8988T (cell line): ENCODE measurements at regions not wholly inside any gene's neighbourhood (a gene's known extent, or its start where the extent isn't known, plus 50 kb on each side); places are given as distances from the start of the nearest gene placed in this dataset.
"Not testable (repeated sequence)": the region's sequence is repeated elsewhere in the genome, so short reads cannot be mapped to it uniquely, and the experiment has no call there.

ENCODE experiments used
- DNase-seq: peaks from one replicate; pipeline ENCODE4 v3.0.0; 2011

- peak; percentile 78 for DNase-seq
Observed at GRCh38 chr7:149714081-149714909, 59.1 kb downstream of the ZNF467 start.

GRCh38 chr7:149713731-149714068 is 59.7 kb downstream of the ZNF467 start:
- no peak for DNase-seq

- DNase-seq: no peak
Observed at GRCh38 chr7:149713061-149713730, 60.2 kb downstream of the ZNF467 start.

DNA sequence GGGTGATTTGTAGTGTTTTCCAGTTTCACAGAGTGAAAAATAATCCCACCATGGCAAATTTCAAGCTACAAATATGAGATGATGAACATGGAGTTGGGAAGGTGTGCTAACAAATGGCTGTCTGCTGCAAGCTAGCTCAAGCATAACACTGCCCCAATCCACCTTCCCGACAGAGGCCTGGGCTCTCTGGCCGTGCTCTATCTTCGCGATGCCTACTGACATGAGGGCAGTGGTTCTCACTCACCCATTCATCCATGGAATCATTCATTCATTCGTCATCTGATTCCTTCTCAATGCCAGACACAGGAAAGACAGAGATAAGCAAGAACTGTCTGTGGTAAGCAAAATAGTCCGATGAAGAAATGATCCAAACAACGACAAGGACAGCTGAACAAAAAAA is 65.4 kb downstream of the ZNF467 start:
- no peak for DNase-seq

DNA sequence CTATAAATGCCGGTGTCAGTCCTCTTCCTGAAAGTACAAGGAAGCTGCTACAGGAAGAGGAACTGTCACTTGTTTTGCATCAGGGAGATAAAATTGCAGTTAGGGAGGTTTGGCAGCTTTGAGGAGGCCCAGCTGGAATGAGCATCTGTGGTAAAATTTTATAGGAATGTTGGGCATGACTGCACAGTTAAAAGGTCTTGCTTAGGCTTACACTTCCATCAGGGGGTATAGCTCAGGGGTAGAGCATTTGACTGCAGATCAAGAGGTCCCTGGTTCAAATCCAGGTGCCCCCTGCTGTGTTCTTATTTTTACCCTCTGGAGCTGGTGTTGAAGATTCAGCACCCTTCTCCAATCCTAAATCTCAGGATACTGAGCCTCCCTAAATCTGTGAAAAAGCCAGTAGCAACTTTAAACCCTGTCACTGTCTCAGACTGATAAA is 65.9 kb downstream of the ZNF467 start:
- no peak for DNase-seq

DNA sequence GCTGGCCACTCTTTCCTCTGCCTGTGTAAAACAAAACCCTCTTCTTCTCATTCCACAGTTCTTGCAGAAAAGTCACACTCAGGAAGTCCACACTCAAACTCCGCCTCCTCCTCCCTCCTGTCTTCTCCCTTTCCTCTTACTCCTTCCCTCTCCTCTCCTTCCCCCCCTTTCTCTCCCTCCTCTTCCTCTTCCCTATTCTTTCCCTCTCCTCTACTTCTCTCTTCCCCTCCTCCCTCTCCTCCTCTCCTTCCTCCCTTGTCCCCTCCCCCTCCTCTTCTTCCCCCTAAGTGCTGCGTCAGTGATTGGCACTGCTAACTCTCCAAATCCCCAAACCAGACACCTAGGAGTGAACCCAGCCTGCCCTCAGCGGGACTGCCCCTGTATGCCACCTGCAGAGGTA is 67.0 kb downstream of the ZNF467 start:
- DNase-seq: no peak

DNA sequence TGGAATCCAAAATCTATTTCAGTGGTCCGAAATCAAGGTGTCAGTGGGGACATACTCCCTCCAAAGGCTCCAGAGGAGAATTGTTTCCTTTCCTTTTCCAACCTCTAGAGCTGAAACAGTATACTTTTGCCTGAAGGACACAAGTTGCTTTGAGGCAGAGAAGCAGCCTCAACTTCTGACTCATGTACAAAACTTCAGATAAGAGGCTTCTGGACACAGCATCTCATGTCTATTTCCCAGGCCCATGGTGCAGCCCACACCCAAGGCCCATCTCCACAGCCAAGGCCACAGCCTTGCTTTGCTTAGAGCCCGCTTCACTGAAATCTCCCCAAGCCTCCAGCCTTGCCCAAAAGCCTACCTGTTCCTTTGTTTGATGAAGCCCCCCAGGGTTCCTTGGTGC is 68.9 kb downstream of the ZNF467 start:
- DNase-seq: no peak

DNA sequence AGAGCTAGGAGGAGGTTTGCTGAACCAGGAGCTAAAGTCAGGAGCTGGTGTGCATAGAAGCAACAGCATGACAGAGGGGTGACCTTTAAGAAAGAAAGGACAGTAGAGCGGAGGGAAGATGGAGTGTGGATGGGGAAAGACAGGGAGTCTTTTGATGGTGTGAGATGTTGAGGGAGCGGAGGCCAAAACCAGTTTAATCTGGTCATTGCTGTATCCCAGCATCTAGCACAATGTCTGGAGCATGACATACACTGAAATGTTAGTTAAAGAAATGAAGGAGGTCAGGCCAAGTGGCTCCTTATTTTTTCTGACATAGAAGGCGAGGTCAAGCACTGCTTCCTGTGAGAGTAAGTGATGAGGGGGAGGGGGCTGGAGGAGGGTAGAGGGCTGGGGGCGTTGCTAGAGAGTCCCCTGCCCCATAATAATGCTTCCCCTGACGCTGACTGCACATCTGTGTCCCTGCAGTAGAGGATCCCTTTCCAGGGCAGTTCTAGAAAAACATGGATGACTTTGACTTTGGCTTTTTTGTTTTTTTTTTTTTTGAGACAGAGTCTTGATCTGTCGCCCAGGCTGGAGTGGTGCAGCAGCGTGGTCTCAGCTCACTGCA is 70.2 kb downstream of the ZNF467 start:
- DNase-seq: no peak

DNA sequence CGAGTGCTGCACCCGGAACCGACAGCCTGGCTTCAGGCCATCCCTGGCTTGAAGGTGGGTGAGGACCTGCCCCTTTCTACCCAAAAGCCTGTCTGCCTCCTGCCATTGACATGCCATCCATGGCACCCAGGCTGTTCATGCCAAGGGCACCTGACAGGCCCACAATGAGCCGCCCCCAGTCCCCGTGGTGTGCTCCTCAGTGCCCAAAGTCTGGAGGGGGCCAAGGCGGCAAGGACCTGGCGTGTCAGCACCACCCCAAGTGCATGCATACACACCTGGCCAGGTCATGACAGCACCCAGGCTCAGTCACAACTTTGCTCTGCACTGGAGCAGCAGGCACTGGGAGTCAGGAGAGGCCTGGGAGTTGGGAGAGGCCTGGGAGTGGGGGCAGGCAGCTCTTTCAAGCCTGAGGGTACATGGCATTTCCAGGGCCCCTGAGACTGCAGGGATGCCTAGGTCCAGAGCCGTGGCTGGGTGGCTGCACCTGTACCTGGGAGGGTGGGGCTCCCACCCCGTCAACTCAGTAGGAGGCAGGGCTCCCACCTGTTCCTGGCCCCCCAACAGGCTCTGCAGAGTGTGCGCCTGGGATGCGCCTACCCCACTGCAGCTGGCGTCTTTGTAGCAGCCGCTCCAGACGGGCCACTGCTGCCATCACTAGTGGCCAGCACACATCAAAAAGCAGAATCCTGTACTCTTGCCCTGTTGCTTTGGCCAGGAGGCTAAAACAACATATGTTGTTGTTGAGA is 71.7 kb downstream of the ZNF467 start:
- no peak for DNase-seq

- DNase-seq: not testable (repeated sequence)
Observed at GRCh38 chr7:149697767-149698166, 75.6 kb downstream of the ZNF467 start.

DNA sequence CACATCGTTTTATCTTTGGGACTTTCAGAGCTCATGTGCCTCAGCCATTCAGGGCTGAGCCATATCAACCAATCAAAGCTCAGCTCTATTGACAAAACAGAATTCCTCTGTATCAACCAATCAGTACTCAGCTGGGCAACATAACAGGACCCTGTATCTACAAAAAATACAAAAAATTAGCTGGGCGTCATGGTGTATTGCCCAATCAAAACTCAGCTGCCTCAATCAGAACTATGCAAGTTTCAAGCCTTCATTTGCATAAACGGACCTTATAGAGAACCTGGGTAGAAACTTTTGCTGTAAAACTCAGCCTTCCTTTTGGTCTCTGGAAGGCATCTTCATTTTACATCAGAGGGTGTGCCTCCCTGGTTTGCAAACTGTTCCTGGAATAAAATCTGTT is 77.1 kb downstream of the ZNF467 start:
- DNase-seq: no peak

- no peak for DNase-seq
Observed at GRCh38 chr7:149692557-149692982, 80.8 kb downstream of the ZNF467 start.

- DNase-seq: no peak
Observed at GRCh38 chr7:149692056-149692455, 81.3 kb downstream of the ZNF467 start.

DNA sequence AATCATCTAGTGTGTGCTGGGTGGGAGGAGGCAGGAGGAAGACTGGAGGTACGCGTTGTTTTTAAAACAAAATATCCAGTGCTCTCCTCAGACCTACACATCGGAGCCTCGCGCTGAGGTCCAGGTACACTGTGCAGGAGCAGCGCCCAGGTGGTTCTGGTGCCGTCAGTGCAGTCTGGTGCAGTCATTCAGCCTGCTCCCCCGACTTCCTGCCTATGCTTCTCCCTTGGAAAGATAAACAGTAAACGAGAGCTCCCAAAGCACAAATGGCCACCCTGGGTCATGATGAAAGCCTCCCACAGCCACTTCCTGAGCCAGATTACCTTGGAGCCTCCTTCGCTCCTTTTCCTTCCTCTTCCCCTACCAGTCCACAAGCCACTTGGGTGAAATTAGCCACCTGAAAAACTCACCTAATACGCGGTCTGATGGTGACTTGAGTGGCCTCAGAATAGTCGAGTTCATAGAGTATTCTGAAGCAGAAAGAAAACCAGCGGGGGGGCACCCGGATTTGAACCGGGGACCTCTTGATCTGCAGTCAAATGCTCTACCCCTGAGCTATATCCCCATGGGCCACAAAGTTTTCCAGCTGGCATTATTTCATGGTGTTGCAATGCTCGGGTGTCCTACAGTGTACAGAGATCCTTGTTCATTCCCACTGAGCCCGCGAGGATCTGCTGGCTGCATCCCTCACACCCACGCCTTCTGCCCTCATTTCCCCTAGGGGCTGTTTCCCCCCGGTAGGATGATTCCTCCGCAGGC is 82.5 kb downstream of the ZNF467 start:
- DNase-seq: no peak

DNA sequence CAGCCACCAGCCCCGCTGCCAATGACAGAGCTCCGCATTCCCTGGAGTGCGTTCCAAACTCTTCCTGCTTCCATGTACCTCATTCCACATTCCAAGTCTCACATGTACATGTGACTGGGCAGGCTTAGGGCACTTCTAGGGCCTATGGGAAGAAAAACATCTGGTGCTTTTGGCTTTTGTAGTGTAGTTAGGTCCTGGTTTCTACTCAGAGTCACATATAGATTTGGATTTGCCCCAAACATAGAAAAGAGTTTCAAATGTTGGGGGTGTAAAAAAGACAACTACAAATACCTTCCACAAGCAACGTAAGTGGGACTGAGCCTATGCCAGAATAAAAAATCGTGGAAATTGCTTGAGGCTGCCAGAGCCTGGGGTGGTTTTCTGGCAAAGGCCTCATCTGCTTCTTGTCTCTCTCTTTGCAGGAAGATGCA is 84.1 kb downstream of the ZNF467 start:
- no peak for DNase-seq

GRCh38 chr7:149688836-149689235 is 84.6 kb downstream of the ZNF467 start:
- no peak for DNase-seq

- not testable (repeated sequence) for DNase-seq
Observed at GRCh38 chr7:149687820-149688219, 85.6 kb downstream of the ZNF467 start.

GRCh38 chr7:149686449-149686848 is 86.9 kb downstream of the ZNF467 start:
- DNase-seq: no peak

GRCh38 chr7:149686011-149686410 is 87.4 kb downstream of the ZNF467 start:
- DNase-seq: no peak

- DNase-seq: no peak
Observed at GRCh38 chr7:149685455-149685854, 87.9 kb downstream of the ZNF467 start.

- no peak for DNase-seq
Observed at GRCh38 chr7:149683898-149684297, 89.5 kb downstream of the ZNF467 start.

GRCh38 chr7:149683181-149683580 is 90.2 kb downstream of the ZNF467 start:
- no peak for DNase-seq

- no peak for DNase-seq
Observed at GRCh38 chr7:149682038-149682437, 91.3 kb downstream of the ZNF467 start.
